ENCODE measurements at regions not wholly inside any gene's neighbourhood (a gene's known extent, or its start where the extent isn't known, plus 50 kb on each side); places are given as distances from the start of the nearest gene placed in this dataset.
"Not testable (repeated sequence)": the region's sequence is repeated elsewhere in the genome, so short reads cannot be mapped to it uniquely, and the experiment has no call there.

- not testable (repeated sequence) for DNase-seq (ENCODE audit: low spot score)
Observed at GRCh38 chr6:75031102-75031501, 174.8 kb downstream of the COL12A1 start.

DNA sequence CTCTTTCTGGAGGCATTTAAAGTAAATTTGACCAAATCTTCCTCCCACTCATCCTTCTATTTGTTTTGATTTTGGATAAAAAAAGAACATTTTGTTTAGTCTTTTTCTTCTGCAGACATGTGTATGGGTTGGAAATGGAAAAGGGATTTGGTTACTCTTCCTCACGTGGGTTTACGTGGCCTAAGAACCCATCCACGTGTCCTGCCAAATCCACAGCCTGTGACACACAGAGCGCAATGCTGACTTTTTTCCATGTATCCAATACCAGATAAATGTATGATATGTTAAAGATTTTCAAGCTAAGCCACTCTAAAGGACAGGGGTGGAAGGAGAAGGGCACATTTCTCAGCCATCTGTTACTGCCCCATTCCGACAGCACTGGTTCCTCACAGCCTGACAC, 176.5 kb downstream of the COL12A1 start:
- no peak for DNase-seq (ENCODE audit: low spot score)

GRCh38 chr6:75025371-75025770, 180.5 kb downstream of the COL12A1 start:
- no peak for DNase-seq (ENCODE audit: low spot score)

DNA sequence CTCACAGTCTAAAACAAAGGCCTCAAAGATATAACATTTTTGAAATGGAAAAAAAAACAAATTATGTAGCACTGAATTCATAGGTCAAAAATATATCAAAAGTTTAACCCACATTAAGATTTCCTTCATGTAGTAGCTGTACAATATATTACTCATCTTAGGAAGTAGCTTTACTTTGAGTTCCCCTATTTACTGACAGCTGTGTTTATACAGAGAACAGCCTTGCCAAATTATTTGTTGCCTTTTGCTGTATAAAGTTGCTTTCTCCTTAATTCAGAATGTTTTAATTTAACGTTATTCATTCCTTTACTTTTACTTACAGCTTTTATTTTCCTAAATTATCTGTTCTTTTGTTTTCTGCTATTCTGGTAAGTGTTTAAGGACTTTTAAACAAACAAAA, 181.0 kb downstream of the COL12A1 start:
- DNase-seq (ENCODE audit: low spot score), result no peak

DNA sequence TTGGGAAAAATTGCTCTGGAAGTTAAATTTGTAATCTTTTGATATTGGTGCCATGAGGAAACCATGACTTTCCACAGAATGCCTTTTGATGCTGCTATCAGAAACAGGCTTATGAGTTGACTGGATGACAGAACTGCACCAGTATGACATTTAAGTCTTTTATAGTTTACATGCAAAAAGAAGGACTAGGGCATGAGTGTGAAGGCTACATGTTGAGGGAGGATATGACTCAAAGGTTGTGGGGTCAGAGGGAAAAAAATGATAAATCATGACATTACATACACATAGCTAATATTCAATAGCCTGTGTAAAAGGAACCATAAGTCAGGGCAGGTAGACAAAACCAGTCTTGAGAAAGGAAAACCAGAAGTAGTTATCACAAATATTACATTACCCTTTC, 182.2 kb downstream of the COL12A1 start:
- DNase-seq (ENCODE audit: low spot score), result no peak

DNA sequence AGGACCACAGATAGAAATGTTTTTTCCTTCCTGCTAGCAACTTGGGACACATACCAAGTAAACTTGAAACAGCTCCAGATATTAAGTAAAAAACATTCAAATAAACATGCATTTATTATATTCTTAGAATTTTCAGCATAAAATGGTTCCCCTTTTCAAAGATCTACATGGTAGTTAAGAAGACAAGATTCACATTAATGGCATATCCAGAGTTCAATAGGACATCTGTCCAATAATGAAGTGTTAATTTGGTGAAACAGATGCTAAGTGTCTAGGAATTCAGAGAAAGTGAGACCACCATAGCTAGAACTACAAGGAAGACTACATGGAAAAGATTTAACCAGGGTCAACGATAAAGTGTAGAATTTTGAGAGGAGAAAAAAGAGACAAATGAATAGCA, 184.9 kb downstream of the COL12A1 start:
- DNase-seq (ENCODE audit: low spot score), result no peak

DNA sequence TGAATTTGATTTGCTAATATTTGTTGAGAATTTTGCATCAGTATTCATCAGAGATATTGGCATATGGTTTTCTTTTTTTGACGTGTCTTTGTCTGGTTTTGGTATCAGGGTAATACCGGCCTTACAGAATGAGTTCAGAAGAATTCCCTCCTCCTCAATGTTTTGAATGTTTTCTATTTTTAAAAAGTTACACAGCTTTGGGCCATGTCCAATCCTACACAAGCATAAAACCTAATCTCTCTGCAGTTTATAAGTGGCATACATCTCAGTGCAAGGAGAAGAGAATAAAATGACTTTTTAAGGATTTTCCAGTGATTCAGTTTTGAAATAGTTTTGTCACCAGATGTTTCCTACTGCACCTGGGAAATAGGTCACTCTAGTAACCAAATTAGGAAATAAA, 185.5 kb downstream of the COL12A1 start:
- no peak for DNase-seq (ENCODE audit: low spot score)

DNA sequence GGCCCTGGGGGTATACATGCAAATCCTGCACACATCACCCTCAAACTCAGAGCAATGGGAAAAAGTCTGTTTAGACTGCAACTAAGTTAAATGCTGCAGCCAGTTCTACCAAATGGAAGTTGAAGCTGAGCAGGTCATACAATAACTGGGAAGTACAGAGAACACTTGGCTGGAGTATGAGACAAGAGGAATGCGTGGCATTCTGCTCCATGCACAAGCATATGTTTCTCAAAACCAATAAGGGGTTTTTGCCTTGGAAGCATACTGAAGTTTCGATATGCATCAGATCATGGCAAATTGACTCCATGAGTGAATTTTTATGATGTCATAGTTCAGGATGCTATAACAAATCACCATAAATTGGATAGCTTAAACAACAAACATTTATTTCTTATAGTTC, 193.8 kb downstream of the COL12A1 start:
- no peak for DNase-seq (ENCODE audit: low spot score)

- not testable (repeated sequence) for DNase-seq (ENCODE audit: low spot score)
Observed at GRCh38 chr6:75003984-75004383, 201.9 kb downstream of the COL12A1 start.

GRCh38 chr6:74997646-74998045, 208.2 kb downstream of the COL12A1 start:
- DNase-seq (ENCODE audit: low spot score), result no peak

- DNase-seq (ENCODE audit: low spot score), result no peak
Observed at GRCh38 chr6:74993136-74993535, 212.7 kb downstream of the COL12A1 start.

DNA sequence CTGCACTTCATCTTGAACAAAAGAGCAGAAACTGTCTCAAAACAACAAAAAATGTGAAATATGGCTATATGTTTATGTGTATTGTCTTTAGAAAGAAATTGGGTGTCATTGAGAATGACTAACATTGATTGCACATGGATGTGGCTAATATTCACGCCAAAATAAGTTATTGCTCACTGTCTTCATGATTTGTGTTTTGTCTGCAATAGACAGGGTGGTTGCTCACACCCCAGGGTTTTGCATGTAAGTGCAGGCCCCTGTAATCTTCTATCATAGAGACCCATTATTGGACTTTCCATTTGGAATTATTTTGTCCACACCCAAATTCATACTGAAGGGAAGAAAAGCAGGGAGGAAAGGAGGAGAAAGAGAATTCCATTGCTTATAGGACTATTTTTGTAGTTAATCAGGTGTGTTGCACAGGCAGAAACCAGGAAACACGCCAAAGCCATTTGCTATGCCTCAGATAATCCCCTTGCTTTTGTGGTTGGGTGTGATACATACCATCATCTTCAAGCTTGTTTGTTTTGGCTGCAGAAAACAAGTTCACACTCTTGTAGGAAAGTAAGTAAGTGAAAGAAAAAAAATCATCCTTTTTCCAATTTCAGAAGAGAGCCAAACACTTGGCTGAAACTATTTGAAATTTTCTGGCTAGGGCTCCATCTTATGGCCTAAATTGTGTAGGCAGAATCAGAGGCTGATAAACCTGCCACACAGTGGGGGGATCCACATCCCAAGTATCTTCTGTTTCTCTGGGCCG, 214.1 kb downstream of the COL12A1 start:
- DNase-seq (ENCODE audit: low spot score), result no peak

- no peak for DNase-seq (ENCODE audit: low spot score)
Observed at GRCh38 chr6:74979065-74979766, 226.6 kb downstream of the COL12A1 start.

DNA sequence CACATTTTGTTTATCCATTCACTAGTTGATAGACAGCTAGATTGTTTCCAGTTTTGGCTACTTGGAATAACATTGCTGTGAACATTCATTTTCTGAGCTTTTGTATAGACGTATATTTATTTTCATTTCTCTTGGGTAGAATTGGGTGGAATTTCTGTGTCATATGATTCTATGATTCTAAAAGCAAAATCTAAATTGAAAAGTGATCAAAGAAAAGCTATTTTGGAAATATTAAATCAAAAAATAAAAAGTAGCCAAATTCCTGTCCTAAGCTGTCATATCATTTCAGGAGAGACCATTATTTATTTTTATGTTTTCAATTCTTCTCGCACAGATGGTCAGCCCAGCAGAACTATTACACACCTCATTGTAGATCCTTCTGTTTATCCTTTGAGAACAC, 229.2 kb downstream of the COL12A1 start:
- no peak for DNase-seq (ENCODE audit: low spot score)

DNA sequence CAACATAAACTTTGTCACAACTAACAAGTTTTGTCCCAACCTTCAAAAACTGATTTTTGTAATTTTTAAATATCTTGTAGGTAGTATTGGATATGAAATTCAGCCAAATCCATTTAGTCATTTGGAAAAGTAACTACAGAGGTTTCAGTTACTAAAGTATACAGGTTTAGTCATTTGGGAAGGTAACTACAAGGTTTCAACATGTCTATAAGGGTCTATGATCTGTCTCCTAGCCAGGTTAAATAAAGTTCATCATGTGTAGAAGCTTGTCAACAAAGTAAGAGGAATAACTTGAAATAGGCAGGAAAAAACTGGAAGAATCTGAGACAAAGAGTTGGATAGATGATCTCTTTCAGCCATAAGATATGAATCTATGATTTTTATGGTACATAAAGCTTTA, 229.8 kb downstream of the COL12A1 start:
- no peak for DNase-seq (ENCODE audit: low spot score)

DNA sequence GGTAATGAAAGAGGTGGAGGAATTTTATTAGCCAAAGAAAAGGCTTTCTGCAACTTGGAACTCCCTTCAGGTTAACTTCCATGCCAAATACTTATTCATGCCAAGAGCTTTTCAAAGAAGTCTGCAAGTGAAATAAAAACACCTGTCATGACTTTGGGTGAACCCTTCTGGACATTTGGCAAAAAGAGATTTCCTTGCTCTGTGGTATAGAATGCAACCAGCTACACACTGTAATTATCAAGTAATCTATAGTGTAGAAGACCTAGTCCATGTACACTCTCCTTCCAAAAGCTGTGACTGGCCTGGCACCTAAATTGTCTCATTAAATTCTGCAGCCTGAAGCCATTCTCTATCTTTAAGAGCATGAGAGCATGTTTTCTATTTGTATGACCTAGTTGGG, 232.3 kb downstream of the COL12A1 start:
- DNase-seq (ENCODE audit: low spot score), result no peak

DNA sequence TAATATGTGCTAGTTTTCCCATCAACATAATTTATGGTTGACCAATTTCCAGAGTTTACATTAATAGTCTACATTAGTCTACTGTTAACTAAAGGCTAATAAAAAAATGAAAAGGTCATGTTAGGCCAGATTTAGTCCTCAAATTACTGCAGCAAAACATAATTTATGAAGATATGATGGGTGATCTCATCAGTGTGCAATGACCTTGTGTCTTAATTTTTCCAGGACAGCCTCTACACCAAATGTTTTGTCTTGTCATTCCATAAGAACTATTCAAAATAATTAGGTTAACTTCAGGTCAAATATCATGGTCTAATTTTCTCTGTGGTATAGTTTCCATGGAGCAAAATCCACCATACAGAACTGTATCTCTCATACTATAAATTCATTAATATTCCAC, 234.2 kb downstream of the COL12A1 start:
- no peak for DNase-seq (ENCODE audit: low spot score)

DNA sequence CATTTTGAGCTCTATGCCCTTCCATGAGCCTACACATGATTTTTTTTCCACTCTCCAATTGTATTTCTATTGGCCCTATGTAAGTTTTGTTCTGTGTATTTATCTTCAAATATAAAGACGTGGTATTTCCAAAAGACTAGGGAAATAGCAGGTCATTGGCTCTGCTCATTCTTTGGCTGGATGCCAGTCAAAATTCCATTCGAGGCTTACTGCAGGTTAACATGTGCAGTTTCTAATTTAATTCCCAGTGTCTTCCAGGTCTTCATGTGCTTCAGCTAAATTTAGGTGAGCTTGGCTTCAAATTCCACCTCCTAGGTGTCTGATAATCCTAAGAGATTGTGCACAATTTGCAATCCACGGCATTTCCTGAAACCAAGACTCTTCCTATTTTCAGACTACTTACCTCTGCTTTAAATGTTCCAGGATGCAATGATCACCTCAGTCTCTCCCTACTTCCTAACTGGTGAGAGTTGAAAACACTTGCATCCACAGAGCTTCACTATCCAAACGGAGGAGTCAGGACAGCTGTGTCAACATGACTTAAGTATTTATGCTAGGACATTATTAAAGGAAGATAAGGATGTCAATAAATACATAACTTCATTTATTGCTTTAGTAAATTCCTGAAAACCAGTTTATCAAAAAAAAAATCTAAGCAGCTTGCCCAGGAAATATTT, 236.1 kb downstream of the COL12A1 start:
- no peak for DNase-seq (ENCODE audit: low spot score)

GRCh38 chr6:74967821-74968220, 238.0 kb downstream of the COL12A1 start:
- DNase-seq (ENCODE audit: low spot score), result no peak

DNA sequence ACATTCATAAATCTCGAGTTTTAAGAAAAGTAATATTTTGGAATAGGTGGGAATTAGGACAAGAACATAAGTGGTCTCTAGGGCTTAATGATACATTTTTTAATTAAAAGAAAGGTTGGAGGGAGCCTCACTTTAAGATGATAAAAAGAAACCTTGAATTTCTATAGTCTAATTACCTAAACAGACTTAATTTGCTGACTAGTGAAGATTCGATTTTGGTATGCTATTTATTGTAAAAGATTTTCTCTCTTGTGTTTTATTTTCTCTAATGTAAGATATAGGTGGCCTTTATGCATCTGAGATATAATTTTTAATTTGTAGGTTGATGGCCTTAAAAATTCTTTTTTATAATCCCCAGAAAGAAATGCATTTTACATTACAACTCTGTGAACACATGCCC, 239.1 kb downstream of the COL12A1 start:
- DNase-seq (ENCODE audit: low spot score), result no peak

DNA sequence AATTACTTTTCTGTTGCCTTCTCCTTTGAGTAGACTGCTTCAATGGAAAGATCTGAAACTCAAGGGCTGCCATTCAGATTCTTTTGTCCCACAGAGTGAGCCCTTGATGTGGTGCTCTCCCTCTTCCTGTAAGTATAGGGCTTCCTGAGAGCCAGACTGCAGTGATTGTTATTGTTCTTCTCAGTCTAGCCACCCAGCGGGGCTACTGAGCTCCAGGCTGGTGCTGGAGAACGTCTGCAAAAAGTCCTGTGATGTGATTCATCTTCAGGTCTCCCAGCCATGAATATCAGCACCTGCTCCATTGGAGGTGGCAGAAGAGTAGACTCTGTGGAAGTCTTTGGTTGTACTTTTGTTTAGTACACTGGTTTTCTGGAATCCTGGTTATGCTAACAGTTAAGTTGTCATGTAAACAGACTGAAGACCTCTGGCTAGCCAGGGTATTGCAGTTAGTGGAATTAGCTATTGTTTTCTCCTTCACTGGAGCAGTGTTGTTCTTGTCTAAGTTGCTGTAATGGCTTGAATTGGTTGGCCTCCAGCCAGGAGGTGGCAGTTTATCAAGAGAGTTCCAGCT, 240.9 kb downstream of the COL12A1 start:
- no peak for DNase-seq (ENCODE audit: low spot score)

DNA sequence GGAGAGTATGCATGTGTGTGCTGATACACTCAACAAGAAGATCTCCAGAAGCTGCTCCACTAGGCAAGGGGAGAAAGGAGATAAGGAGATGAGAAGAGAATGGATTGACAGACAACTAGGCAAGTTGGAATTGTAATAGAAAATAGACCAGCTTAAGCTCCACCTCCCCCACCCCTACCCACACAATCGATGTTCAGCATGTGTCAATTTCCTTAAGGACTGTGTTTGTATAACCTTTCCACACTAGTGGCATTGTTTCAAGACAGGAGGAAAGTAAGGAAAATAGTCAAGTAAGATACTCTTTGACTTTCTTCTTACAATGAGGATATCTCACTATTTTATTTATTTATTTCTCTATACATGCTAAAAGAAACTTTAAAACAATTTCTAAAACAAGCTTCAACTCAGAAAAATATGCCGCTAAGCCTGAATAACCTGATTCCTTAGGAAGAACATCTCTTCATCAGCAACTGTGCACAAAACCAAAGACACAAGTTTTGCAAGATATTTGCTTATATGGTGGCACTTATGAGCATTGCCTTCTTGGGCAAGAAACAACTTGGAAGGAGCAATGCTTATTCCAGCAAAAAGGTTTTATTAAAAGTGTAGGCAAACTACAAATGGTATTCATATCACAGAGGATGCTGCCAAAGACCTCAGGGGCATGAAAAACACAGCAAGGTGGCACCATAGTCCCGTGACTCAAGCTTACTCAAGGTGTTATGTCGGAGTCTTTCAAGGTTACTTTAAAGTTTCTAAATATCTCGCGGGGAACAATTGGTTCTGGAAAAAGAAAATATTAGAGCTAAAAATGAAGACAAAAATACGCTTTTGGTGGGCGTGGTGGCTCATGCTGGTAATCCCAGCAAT, 249.1 kb downstream of the COL12A1 start:
- no peak for DNase-seq (ENCODE audit: low spot score)

Measured in hematopoietic multipotent progenitor cell treated with erythropoietin and hydrocortisone succinate and interleukin-3 and kit ligand, for 15 days (in vitro differentiated cells).